GM18907 (cell line): ENCODE measurements at regions not wholly inside any gene's neighbourhood (a gene's known extent, or its start where the extent isn't known, plus 50 kb on each side); places are given as distances from the start of the nearest gene placed in this dataset.
A peak's percentile ranks its signal among the peaks of the same experiment; 100 is the strongest.

Experiments used
- ATAC-seq: cut with Tn5 transposase; IDR thresholded peaks from one replicate; pipeline ENCODE4 v1.9.1; 2021; ENCODE audit warnings: mild to moderate bottlenecking, moderate library complexity; ENCODE audit not compliant: unreplicated experiment

DNA sequence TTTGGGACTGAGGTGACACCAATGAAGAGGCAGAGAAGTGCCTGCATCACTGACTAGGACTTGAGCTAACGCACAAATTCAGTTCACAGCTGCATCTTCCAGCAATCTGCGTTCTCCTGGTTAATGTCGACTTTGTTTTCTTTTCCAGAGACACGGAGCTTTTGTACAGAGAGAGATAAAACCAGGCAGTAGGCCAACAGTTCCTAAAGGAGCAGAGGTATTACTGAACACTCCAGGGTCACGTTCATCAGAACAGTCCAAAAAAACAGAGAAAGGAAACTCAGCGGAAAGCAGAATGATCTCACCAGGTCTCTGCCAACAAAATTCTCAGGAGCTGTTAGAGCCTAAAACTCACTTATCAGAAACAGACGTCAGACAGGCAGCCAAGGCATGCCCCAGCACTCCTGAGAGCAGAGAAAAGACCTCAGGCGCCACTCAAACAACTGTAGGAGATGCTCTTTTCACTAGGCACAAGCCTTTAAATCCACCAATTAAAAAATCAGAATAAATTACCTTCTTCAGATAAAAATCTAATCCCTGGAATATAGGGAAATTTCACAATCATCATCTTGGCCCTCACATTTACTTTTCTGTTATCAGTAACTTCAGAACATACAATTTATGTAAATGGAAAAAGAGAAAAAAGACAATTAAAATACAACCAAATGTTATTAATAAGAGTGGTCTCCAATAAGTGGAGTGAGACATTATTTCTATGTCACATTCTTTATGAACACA, 95.9 kb upstream of the SPTBN1 start:
- ATAC-seq, result no peak

GRCh38 chr2:54364409-54364808, 91.7 kb upstream of the SPTBN1 start:
- ATAC-seq, result no peak

DNA sequence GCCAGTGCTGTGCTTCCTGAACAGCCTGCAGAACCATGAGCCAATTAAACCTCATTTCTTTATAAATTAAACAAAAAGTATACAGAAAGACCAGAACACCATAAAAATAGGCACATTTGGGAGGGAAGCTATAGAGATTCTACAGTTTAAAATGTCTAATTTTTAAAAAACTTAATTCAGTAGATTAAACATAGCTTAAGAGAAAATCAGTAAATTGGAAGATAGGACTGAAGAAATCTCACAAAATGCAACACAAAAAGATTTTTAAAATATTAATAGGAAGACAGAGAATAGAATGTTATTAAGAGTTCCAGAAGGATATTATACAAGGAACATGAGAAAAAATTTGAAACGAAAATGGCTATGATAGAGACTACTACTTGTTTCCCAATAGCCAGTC, 90.5 kb upstream of the SPTBN1 start:
- no peak for ATAC-seq

- no peak for ATAC-seq
Observed at GRCh38 chr2:54366487-54367280, 89.4 kb upstream of the SPTBN1 start.

GRCh38 chr2:54370405-54371104, 85.6 kb upstream of the SPTBN1 start:
- ATAC-seq, result no peak

- ATAC-seq, result no peak
Observed at GRCh38 chr2:54371460-54372065, 84.6 kb upstream of the SPTBN1 start.

- no peak for ATAC-seq
Observed at GRCh38 chr2:54372361-54372760, 83.8 kb upstream of the SPTBN1 start.

DNA sequence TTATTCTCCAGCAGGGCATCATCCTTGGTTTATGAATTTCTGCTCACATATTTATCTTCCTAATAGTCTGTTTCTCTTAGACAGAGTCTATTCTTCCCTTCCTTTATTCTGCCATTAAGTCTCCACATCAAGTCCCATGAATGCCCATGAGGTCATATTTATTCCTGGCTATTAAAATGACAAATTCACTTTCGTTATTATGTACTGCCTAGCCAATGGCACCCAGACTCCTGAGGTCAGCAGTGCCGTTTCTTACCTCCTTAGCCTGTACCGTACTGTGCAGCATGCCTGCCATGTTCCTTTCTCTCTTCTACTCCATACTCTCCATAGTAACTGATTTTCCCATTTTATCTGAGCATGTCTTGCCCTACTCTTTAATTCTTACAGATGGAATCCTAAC, 82.3 kb upstream of the SPTBN1 start:
- no peak for ATAC-seq

GRCh38 chr2:54374591-54375364, 81.3 kb upstream of the SPTBN1 start:
- ATAC-seq, result no peak

DNA sequence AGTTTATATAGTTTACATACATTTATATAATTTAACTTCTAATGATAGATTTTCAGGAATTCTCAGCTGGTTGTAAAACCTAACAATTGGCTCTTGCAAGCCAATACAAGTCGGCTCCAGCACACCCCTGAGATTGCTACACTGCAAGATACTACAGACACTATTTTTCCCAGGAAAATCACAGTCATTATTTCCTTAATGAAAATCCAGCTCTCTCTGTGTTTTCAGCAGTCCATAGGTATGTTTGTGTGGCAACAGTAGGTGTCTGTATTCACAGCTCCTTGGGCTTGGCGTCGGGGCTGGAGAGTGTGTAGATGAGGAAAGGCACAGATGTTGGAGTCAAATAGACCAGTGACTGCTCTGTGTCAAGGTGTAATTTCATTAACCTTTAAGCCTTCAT, 78.7 kb upstream of the SPTBN1 start:
- ATAC-seq, result no peak

- ATAC-seq, result no peak
Observed at GRCh38 chr2:54377901-54378493, 78.1 kb upstream of the SPTBN1 start.

GRCh38 chr2:54380670-54381069, 75.5 kb upstream of the SPTBN1 start:
- ATAC-seq, result no peak

GRCh38 chr2:54381293-54381692, 74.8 kb upstream of the SPTBN1 start:
- no peak for ATAC-seq

GRCh38 chr2:54382601-54383000, 73.5 kb upstream of the SPTBN1 start:
- no peak for ATAC-seq

DNA sequence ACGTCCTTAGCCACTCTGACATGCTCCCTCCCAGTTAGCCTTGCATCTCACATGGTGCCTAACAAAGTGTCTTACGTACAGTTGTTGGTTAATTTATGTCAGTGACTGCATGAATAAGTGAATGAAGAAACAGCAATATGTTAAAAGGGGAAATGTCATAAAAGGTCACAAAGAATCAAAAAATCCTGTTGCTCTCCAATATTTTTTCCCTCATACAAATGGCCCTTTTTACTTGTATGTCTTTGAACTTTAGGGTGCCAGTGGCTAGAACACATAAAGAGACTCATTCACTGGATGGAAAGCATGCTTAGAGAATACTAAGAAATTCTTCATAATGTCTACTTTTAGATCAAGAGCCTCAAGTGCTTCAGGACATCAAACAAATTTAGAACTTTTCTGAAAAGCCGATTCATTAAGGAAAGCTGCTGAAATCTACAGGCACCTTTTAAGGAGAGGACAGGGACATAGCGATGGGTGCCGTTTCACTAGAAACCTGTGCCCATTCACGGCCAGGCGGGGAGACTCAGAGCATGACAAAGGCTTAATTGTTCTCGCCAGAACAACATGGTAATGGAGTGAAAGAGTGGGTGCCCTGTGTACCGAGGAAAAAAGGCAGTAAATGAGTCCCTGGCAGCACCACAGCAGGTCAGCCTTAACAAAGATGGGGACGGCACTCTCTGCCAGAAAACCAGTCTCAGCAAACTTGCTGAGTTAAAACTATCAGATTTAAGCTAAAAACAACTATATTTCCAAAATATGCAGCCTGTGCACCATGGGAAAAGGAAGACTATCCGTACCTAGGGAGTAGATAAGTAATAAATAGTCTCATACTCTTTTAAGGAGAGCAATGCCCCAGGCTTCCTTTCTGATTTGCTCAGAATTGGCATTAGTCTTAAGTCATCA, 71.6 kb upstream of the SPTBN1 start:
- no peak for ATAC-seq

DNA sequence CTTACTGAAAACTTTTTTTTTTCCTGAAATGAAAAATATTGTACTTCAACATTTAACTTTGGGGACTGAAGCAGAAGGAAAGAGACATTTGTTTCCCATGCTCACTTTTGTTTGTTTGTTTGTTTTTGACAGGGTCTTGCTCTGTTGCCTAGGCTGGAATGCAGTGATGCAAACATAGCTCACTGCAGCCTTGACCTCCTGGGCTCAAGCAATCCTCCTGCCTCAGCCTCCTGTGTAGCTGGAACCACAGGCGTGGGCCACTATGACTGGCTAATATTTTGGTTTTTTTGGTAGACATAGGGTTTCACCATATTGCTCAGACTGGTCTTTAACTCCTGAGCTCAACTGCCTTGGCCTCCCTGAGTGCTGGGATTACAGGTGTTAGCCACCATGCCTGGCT, 70.9 kb upstream of the SPTBN1 start:
- ATAC-seq, result no peak

- peak; percentile 53 for ATAC-seq
Observed at GRCh38 chr2:54386585-54386984, 69.5 kb upstream of the SPTBN1 start.

GRCh38 chr2:54387059-54387991, 68.8 kb upstream of the SPTBN1 start:
- ATAC-seq, result peak; percentile 77
